Naive thymus-derived CD8-positive, alpha-beta T cell (primary cell): ENCODE measurements at regions not wholly inside any gene's neighbourhood (a gene's known extent, or its start where the extent isn't known, plus 50 kb on each side); places are given as distances from the start of the nearest gene placed in this dataset.

Experiments used
- ATAC-seq, 2 donors: fragments of 150-1000 bp; cut with Tn5 transposase in 1 of 2; sonication (Bioruptor Pico), chemical (Tn5 transposase) in 1 of 2; 1 replicate in 1 of 2; 2 replicates in 1 of 2; pipeline ENCODE4 v1.10.0; 2021; ENCODE audit warnings: mild to moderate bottlenecking in 2 of 2, moderate library complexity in 2 of 2
- POLR2A ChIA-PET: fragments of 350-600 bp; sonication (Branson Sonifier 250); formaldehyde crosslinking; loops from one replicate; lab custom pipeline; 2021; ENCODE audit warnings: antibody characterized with exemption; lab: Charles Lee
- DNase-seq, 10 donors: peaks; one replicate each; pipeline versions ENCODE4 v3.0.0 to v3.0.0-alpha.2; 2020 to 2022
- H3K27ac Mint-ChIP-seq, 10 donors: one replicate each; pipeline ENCODE4 v1.8.0; 2020 to 2022; ENCODE audit warnings: mild to moderate bottlenecking in 10 of 10, mixed read lengths in 10 of 10, moderate library complexity in 4 of 10, inconsistent platforms in 1 of 10
- H3K27me3 Mint-ChIP-seq, 5 donors: one replicate each; pipeline ENCODE4 v1.8.0; 2021 to 2022; ENCODE audit warnings: mixed read lengths in 5 of 5
- H3K36me3 Mint-ChIP-seq, 3 donors: one replicate each; pipeline ENCODE4 v1.8.0; 2020 to 2022; ENCODE audit warnings: mixed read lengths in 3 of 3, mild to moderate bottlenecking in 2 of 3, inconsistent platforms in 1 of 3
- H3K4me1 Mint-ChIP-seq, 4 donors: one replicate each; pipeline ENCODE4 v1.8.0; 2021 to 2022; ENCODE audit warnings: mixed read lengths in 4 of 4
- H3K4me3 Mint-ChIP-seq, 10 donors: one replicate each; pipeline ENCODE4 v1.8.0; 2020 to 2022; ENCODE audit warnings: mild to moderate bottlenecking in 10 of 10, mixed read lengths in 10 of 10, moderate library complexity in 6 of 10, inconsistent platforms in 1 of 10
- H3K9me3 Mint-ChIP-seq, 9 donors: one replicate each; pipeline ENCODE4 v1.8.0; 2020 to 2022; ENCODE audit warnings: mixed read lengths in 9 of 9, mild to moderate bottlenecking in 3 of 9, inconsistent platforms in 1 of 9, moderate library complexity in 1 of 9

GRCh38 chr4:178632415-178632814 lies 1190.2 kb upstream of the AGA start:
- Mint-ChIP-seq H3K27ac (no peak overlapping the region), H3K9me3 (peaks cover 0 to 20% (median 4%) of the 10 kb centered on the region in 9 donors), H3K27me3 (no peaks in the 10 kb centered on the region)

GRCh38 chr4:178633263-178633662 lies 1191.0 kb upstream of the AGA start:
- H3K36me3 Mint-ChIP-seq = no peaks in the 10 kb centered on the region
- ATAC-seq (no peak), DNase-seq (no peak)
- H3K4me1 Mint-ChIP-seq = no peaks in the 10 kb centered on the region
- H3K27ac Mint-ChIP-seq = no peak overlapping the region
- no peaks in the 10 kb centered on the region for H3K27me3 Mint-ChIP-seq
- POLR2A ChIA-PET = no interaction called here
- H3K4me3 Mint-ChIP-seq = no peak overlapping the region
- peaks cover 0 to 23% (median 6%) of the 10 kb centered on the region in 9 donors for H3K9me3 Mint-ChIP-seq

More at GRCh38 chr4:178632415-178632814, 1190.2 kb upstream of the AGA start:
- DNase-seq (no peak), ATAC-seq (no peak)
- Mint-ChIP-seq H3K4me3 (no peak overlapping the region), H3K36me3 (no peaks in the 10 kb centered on the region), H3K4me1 (no peaks in the 10 kb centered on the region)
- POLR2A ChIA-PET = no interaction called here

DNA sequence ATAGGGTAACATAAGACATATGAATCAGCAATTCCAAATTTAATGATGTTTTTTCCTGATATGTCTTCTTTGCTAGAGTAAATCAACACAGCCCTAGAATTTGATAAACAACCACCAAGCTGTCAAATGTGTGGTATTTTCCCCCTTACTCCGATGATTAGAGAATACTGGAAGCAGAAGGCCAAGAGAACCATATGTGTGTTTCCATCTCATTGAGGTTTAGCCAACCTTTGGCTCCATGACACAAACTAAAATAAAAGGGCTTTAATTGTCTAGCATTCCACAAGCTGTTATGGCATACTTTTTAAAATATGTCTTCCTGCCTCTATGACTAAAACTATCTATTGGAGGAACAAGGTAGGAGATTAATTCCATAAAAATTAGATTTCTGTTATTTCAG lies 1222.4 kb upstream of the AGA start:
- no peak for ATAC-seq
- no peaks in the 10 kb centered on the region for H3K4me1 Mint-ChIP-seq
- POLR2A ChIA-PET = no interaction called here
- no peak overlapping the region for H3K27ac Mint-ChIP-seq
- H3K4me3 Mint-ChIP-seq = no peak overlapping the region
- H3K9me3 Mint-ChIP-seq = peaks cover 0 to 23% (median under 1%) of the 10 kb centered on the region in 9 donors
- DNase-seq = no peak
- no peaks in the 10 kb centered on the region for H3K27me3 Mint-ChIP-seq
- no peaks in the 10 kb centered on the region for H3K36me3 Mint-ChIP-seq

DNA sequence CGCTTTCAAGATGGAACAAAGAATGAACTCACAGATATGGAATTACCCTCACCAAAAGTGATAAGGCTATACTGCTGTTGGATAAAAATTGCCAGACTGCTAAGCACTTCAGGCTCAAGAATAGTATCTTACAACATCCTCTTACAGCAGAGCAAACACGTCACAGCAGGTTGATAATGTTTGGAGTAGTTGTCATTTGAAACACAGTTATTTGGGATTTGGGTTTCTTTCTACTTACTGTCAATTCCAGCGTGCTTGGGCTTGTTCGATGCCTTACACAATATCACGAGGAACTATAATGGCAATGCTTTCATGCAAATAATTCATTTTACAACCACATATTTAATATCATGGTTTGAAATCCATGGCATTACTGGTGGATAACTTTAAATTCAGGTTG lies 1223.7 kb upstream of the AGA start:
- Mint-ChIP-seq H3K27me3 (no peaks in the 10 kb centered on the region), H3K9me3 (peaks cover 0 to 24% (median 6%) of the 10 kb centered on the region in 9 donors), H3K4me3 (no peak overlapping the region), H3K36me3 (no peaks in the 10 kb centered on the region), H3K4me1 (no peaks in the 10 kb centered on the region), H3K27ac (no peak overlapping the region)
- DNase-seq = no peak
- POLR2A ChIA-PET = no interaction called here
- no peak for ATAC-seq

DNA sequence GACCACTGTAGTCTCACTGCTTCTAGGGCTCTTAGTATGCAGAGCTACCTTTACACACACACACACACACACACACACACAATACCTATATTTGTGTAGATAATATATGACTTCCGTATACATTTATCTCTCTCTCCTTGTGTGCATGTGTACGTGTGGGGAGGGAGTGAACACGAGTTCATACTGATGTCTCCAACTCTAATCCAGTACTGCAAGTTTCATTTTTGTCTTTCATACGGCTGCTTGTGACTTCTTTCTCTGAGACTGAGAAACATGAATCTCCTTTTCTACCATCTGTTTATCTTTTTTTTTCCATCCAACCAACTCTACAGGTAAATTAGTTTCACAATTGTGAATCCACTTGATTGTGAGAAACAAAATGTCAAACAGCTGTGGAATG lies 1229.5 kb upstream of the AGA start:
- H3K27ac Mint-ChIP-seq = no peak overlapping the region
- DNase-seq (no peak), ATAC-seq (no peak)
- POLR2A ChIA-PET = no interaction called here
- H3K4me1 Mint-ChIP-seq = no peaks in the 10 kb centered on the region
- H3K4me3 Mint-ChIP-seq = no peak overlapping the region
- peaks cover 3 to 18% (median 9%) of the 10 kb centered on the region in 9 donors for H3K9me3 Mint-ChIP-seq
- H3K36me3 Mint-ChIP-seq = no peaks in the 10 kb centered on the region
- H3K27me3 Mint-ChIP-seq = no peaks in the 10 kb centered on the region

DNA sequence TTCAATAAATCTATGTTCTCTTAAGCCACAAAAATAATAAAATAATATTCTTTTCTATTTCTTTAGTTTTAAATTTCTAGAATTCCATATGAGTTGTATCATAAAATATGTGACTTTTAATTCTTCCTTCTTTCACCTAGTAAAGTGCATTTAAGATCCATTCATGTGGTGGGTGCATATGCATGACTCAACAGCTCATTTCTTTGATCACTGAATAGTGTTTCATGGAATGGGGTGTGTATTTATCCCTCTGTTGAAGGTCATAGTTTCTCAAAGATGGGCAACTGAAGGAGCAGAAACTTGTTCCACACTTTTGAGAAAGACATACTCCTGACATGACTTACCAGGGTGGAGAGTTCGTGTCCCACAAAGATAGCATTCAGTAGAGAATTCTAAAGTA lies 1230.3 kb upstream of the AGA start:
- Mint-ChIP-seq H3K27me3 (no peaks in the 10 kb centered on the region), H3K9me3 (peaks cover 3 to 18% (median 9%) of the 10 kb centered on the region in 9 donors), H3K4me3 (no peak overlapping the region), H3K27ac (no peak overlapping the region), H3K36me3 (no peaks in the 10 kb centered on the region), H3K4me1 (no peaks in the 10 kb centered on the region)
- ATAC-seq = no peak
- no peak for DNase-seq
- POLR2A ChIA-PET = no interaction called here

GRCh38 chr4:178681871-178682270 lies 1239.6 kb upstream of the AGA start:
- no peak for ATAC-seq
- Mint-ChIP-seq H3K9me3 (peaks cover 0 to 30% (median 6%) of the 10 kb centered on the region in 9 donors), H3K36me3 (no peaks in the 10 kb centered on the region), H3K27me3 (no peaks in the 10 kb centered on the region), H3K27ac (no peak overlapping the region), H3K4me1 (no peaks in the 10 kb centered on the region), H3K4me3 (no peak overlapping the region)
- DNase-seq = no peak
- POLR2A ChIA-PET = no interaction called here

DNA sequence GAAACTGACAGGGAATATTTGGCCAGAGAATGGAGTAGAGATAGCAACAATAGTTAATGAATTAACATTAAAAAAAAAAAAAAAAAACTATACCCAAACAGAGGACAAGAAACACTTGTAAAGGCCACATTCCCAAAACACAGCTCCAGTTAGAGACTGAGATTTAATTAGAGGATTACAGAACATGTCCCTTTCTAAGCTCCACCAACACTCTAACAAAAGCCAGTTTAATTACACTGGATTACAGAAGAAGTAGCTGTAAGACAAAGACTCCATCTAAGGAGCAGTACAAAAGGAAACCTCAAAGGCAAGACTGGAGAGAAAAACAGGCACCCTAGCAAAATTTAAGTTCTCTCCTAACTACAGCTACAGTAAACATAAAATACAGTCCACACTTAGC lies 1247.7 kb upstream of the AGA start:
- H3K36me3 Mint-ChIP-seq = no peaks in the 10 kb centered on the region
- ATAC-seq (no peak), DNase-seq (no peak)
- peaks cover 0 to 32% (median 10%) of the 10 kb centered on the region in 9 donors for H3K9me3 Mint-ChIP-seq
- POLR2A ChIA-PET = no interaction called here
- H3K27ac Mint-ChIP-seq = no peak overlapping the region
- H3K27me3 Mint-ChIP-seq = no peaks in the 10 kb centered on the region
- H3K4me1 Mint-ChIP-seq = no peaks in the 10 kb centered on the region
- H3K4me3 Mint-ChIP-seq = no peak overlapping the region

DNA sequence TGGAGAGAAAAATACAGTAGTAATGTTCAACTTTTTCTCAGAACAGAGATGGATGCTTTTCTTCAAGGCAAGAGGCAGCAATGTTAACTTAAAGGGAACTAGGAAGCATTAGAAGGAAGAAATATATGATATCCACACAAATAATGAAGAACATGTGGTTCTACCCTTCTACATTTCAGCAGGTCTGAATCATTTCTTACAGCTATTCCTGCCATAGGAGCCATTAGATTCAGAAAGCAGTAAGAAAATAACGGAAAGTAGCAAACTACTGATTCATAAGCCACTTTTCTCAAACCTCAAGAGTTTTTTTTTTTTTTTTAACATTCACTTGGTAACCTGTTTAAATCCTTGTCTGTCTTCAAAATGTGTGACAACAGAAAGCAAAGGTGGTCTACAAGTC lies 1251.6 kb upstream of the AGA start:
- DNase-seq = no peak
- Mint-ChIP-seq H3K27me3 (no peaks in the 10 kb centered on the region), H3K27ac (no peak overlapping the region), H3K36me3 (no peaks in the 10 kb centered on the region), H3K9me3 (peaks cover 0 to 21% (median 4%) of the 10 kb centered on the region in 9 donors), H3K4me3 (no peak overlapping the region), H3K4me1 (no peaks in the 10 kb centered on the region)
- no peak for ATAC-seq
- POLR2A ChIA-PET = no interaction called here

- H3K9me3 Mint-ChIP-seq = peaks cover 0 to 19% (median 3%) of the 10 kb centered on the region in 9 donors
- H3K4me3 Mint-ChIP-seq = no peak overlapping the region
- H3K27me3 Mint-ChIP-seq = no peaks in the 10 kb centered on the region
- no peaks in the 10 kb centered on the region for H3K36me3 Mint-ChIP-seq
- no peak for ATAC-seq
- no peaks in the 10 kb centered on the region for H3K4me1 Mint-ChIP-seq
- no peak overlapping the region for H3K27ac Mint-ChIP-seq
- no peak for DNase-seq
- POLR2A ChIA-PET = no interaction called here
Observed at GRCh38 chr4:178696515-178696914, 1254.3 kb upstream of the AGA start.

DNA sequence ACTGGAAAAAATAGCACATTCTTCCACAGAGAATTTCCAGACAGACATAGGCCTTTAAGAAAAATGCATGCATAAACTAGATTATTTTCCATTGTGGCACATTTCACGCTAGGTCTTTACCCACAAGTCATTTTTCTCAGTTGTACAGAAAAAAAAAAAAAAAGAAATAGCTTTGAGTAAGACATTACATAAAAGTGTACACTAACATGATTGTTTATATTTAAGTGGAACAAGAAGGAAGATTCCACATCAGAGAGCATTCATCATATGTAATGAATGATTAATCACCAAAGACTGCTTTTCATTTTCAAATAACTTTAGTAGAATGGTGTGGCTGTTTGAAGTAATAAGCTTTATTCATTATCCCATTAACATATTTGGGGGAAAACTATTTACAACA lies 1270.2 kb upstream of the AGA start:
- no peak overlapping the region for H3K27ac Mint-ChIP-seq

DNA sequence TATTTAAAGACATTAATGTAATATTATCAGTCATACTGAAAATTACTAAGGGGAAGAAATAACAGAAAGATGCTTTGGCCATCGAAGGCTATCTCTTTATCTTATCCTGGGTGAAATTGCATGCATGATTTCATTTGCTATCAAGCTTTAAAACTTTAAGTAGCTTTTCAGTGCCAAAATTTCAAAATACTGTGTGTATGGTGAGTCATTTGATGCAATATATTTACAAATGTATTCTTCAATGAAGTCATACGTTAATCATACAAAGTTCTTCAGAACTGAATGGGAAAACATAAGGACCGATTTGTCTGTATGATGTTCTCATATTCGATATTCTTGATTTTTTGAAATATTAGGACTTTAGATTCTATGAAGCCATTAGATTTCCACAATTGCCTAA lies 1295.8 kb upstream of the AGA start:
- ATAC-seq (no peak), DNase-seq (no peak)
- Mint-ChIP-seq H3K4me1 (no peaks in the 10 kb centered on the region), H3K27me3 (no peaks in the 10 kb centered on the region), H3K27ac (no peak overlapping the region), H3K9me3 (peaks cover 0 to 7% (median 0%) of the 10 kb centered on the region in 9 donors), H3K36me3 (no peaks in the 10 kb centered on the region), H3K4me3 (no peak overlapping the region)
- POLR2A ChIA-PET = no interaction called here

More for the DNA sequence above, 1270.2 kb upstream of the AGA start:
- Mint-ChIP-seq H3K4me1 (no peaks in the 10 kb centered on the region), H3K4me3 (no peak overlapping the region), H3K36me3 (no peaks in the 10 kb centered on the region), H3K9me3 (peaks cover 0 to 16% (median 6%) of the 10 kb centered on the region in 9 donors), H3K27me3 (no peaks in the 10 kb centered on the region)
- DNase-seq (no peak), ATAC-seq (no peak)
- POLR2A ChIA-PET = no interaction called here

DNA sequence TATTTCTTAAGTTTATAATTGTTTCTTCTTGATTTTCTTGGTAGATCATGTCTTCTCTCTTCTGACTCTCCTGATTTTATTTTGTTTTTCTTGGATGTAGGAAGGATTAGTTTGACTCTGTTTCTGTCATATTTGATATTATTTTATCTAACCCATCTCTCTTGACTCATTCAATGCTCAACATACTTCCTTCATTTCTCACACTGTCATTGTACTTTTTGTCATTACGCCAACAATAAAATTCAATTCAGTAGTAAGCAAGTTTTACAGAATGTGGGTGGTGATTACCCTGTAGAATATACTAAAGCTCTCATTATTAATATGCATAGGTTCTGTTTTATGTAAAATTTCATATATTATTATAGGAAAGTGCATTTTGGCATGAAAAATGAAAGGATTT lies 1303.0 kb upstream of the AGA start:
- Mint-ChIP-seq H3K4me1 (no peaks in the 10 kb centered on the region), H3K9me3 (peaks cover 0 to 15% (median 2%) of the 10 kb centered on the region in 9 donors), H3K27me3 (no peaks in the 10 kb centered on the region), H3K36me3 (no peaks in the 10 kb centered on the region), H3K27ac (no peak overlapping the region), H3K4me3 (no peak overlapping the region)
- ATAC-seq (no peak), DNase-seq (no peak)
- POLR2A ChIA-PET = no interaction called here

DNA sequence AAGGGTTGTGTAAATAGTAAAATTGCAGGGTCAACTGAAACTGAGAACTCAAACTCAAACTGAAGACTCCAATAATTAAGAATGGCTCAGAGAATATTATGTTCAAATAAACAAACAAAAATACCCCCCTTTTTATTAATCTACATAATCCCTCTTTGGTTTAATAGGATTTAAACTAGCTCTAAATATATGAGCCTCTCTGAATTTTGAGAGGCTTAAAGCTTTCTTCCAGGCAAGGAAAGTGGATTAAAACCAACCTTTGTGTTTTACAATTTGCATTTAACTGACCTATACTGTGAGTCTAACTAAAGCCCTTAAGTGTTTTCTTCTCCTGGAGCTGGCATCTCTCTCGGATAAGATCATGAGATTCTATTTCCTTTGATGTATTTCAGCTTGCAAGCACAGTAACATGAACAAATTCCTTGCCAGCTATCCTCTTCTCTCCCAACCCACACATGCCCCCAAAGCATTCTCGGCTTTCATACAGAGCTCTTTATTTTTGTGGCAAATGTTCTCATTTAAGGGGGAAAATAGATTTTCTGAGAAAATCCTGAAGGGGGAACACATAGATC lies 1310.8 kb upstream of the AGA start:
- Mint-ChIP-seq H3K27me3 (no peaks in the 10 kb centered on the region), H3K9me3 (peaks cover 0 to 9% (median 2%) of the 10 kb centered on the region in 9 donors), H3K4me1 (no peaks in the 10 kb centered on the region), H3K4me3 (no peak overlapping the region), H3K36me3 (no peaks in the 10 kb centered on the region), H3K27ac (no peak overlapping the region)
- POLR2A ChIA-PET = no interaction called here
- DNase-seq (no peak), ATAC-seq (no peak)
